ENCODE measurements at regions not wholly inside any gene's neighbourhood (a gene's known extent, or its start where the extent isn't known, plus 50 kb on each side); places are given as distances from the start of the nearest gene placed in this dataset.

DNA sequence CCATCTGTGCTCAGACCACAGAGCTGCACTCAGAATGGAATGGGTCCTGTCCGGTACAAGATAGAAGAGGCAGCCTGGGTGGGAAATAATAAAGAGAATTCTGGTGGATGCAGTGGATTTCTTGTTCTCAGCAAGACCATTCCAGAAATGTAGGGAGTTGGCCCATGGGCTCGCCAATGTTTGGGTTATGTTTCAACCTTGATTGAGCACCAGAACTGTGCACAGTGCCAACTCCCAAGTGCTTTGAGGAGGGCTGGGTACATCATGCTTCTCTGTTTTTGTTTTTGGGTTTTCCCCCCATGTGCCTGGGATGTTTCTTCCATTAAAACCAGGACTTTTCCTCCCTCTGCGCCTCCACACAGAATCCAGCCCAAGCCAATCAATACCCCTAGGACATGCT, 304.1 kb downstream of the TNS1 start:
- no peak for DNase-seq (ENCODE audit: low read depth, low spot score)
- H3K4me3 ChIP-seq (ENCODE audit: low read depth, low read length): no peak overlapping the region
- TF ChIP-seq, protein P1, sequence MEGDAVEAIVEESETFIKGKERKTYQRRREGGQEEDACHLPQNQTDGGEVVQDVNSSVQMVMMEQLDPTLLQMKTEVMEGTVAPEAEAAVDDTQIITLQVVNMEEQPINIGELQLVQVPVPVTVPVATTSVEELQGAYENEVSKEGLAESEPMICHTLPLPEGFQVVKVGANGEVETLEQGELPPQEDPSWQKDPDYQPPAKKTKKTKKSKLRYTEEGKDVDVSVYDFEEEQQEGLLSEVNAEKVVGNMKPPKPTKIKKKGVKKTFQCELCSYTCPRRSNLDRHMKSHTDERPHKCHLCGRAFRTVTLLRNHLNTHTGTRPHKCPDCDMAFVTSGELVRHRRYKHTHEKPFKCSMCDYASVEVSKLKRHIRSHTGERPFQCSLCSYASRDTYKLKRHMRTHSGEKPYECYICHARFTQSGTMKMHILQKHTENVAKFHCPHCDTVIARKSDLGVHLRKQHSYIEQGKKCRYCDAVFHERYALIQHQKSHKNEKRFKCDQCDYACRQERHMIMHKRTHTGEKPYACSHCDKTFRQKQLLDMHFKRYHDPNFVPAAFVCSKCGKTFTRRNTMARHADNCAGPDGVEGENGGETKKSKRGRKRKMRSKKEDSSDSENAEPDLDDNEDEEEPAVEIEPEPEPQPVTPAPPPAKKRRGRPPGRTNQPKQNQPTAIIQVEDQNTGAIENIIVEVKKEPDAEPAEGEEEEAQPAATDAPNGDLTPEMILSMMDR (IDR thresholded peaks at IDR 0.05; ENCODE audit: low read depth, low read length): no peak
- in situ Hi-C loops (cut with HindIII; ENCODE audit: low sequenced_read_pairs): no loop called here

DNA sequence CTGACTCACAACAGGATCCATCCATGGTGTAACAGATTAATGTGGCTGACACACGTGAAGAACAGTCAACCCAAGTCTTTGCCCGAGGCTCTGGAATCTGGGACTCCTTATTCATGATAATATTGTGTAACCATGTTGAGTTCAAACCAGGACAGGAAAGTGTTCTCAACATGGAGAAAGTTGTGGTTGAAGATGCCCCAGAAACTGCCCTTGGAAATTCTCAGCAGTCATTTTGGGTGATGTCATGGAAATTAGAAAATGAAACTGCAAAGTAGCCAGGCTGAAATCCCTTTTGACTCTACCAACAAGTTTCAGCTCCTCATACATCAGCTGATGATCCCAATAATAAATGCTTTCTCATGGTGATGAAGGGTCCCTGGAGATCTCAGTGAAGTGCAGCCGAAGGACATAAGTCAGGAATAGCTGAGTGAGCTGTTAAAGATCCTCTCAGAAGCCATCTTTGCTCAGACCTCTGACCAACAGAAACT, 307.7 kb downstream of the TNS1 start:
- in situ Hi-C loops (cut with HindIII; ENCODE audit: low sequenced_read_pairs): no loop called here
- TF ChIP-seq, protein P1 (IDR thresholded peaks at IDR 0.05; ENCODE audit: low read depth, low read length): no peak
- peak; percentile 92 for DNase-seq (ENCODE audit: low read depth, low spot score)
- no peak overlapping the region for H3K4me3 ChIP-seq (ENCODE audit: low read depth, low read length)

DNA sequence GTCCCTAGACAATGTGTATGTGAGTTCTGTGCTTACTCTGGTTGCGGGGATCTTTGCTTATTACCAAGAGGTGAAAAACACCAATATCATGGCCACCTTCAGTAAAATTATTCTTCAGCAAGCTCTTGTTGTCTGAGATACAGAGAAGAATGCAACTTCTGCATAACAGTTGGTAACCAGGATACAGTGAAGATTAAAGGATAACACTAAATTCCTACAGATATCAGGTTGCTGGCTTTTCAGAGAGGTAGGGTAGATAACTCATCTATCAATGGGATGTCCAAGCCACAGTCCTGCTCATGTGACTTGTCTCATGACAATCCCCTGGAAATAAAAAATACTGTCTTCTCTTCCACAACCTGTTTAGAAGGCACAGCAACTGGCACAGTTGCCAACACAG, 308.5 kb downstream of the TNS1 start:
- DNase-seq (ENCODE audit: low read depth, low spot score): peak; percentile 32
- no peak overlapping the region for H3K4me3 ChIP-seq (ENCODE audit: low read depth, low read length)
- in situ Hi-C loops (cut with HindIII; ENCODE audit: low sequenced_read_pairs): no loop called here
- TF ChIP-seq, protein P1 (IDR thresholded peaks at IDR 0.05; ENCODE audit: low read depth, low read length): no peak

DNA sequence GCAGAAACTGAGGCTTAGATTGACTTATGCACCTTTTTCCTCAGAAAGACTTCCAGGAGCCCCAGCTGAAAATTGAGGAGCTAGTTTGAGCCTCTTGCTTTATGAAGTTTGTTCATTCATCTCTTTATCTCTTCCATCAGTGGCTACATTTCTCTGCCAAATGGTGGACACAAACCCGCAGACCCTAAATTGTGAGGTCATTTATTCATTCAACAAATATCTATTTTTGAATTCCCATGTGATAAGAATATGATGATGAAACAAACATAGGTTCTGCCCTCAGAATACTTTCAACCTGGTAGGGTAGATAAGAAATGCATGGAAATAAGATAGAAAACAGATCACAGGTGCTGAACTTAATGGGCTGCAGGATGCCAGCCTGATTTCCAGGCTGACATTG, 309.4 kb downstream of the TNS1 start:
- TF ChIP-seq, protein P1 (IDR thresholded peaks at IDR 0.05; ENCODE audit: low read depth, low read length): no peak
- no peak for DNase-seq (ENCODE audit: low read depth, low spot score)
- in situ Hi-C loops (cut with HindIII; ENCODE audit: low sequenced_read_pairs): no loop called here
- H3K4me3 ChIP-seq (ENCODE audit: low read depth, low read length): no peak overlapping the region

DNA sequence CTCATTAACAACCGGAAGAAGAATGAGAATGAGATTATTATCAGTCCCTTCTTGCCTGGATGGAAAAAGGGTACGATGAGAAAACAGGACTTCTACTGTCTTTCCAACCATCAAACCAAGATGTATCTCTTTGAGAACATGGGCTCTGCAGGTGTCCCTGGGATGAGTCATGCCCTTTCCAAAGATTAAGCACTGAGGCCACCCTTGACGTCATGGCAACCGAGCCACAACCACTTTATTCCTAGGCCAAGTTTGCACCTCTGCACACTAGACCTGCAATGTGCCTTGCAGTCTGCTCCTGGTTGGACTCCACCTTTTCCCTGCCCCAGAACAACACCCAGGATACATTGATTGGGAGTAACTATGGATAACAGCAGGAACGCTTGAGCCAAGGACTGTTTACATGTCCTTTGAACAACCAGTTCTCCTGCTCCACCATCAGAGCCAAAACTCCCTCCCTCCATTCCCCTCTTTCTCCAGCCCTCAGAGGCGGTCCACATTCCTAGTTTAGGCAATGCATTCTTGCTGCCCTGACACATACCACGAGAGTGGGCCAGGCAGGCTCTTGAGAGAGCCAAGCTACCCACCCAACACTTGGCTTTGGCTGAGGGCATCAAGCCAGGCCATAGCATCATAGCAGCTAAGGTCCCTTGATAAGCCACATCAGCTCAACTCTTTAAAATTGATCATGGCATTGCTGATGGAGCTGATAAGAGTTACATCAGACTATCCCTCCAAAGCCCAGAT, 310.7 kb downstream of the TNS1 start:
- in situ Hi-C loops (cut with HindIII; ENCODE audit: low sequenced_read_pairs): no loop called here
- TF ChIP-seq, protein P1 (IDR thresholded peaks at IDR 0.05; ENCODE audit: low read depth, low read length): no peak
- DNase-seq (ENCODE audit: low read depth, low spot score): peak; percentile 48
- no peak overlapping the region for H3K4me3 ChIP-seq (ENCODE audit: low read depth, low read length)

DNA sequence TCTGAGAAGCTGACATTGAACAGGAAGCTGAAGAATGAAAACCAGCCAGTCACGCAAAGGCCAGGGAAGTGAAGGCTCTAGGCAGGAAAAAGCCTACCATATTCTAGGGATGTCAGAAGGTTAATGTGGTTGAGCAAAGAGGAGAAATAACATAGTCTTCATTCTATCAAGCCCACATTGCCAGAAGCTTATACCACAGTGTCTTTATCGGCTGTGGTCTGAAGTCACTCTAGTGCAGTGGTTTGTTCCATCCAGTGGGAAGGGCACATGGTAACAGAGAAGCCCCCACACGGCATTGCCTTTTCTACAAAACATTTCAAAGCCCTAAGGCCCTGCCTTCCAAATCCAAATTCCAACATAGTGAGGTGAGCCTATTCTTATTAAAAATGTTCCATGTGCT, 311.3 kb downstream of the TNS1 start:
- H3K4me3 ChIP-seq (ENCODE audit: low read depth, low read length): no peak overlapping the region
- in situ Hi-C loops (cut with HindIII; ENCODE audit: low sequenced_read_pairs): no loop called here
- no peak for DNase-seq (ENCODE audit: low read depth, low spot score)
- TF ChIP-seq, protein P1 (IDR thresholded peaks at IDR 0.05; ENCODE audit: low read depth, low read length): no peak

Measured in astrocyte of the spinal cord (primary cell).